T-helper 9 cell (primary cell): ENCODE measurements at regions not wholly inside any gene's neighbourhood (a gene's known extent, or its start where the extent isn't known, plus 50 kb on each side); places are given as distances from the start of the nearest gene placed in this dataset.

Source experiments
- DNase-seq: peaks from one replicate; pipeline ENCODE4 v3.0.0-alpha.2; 2020

- DNase-seq, result no peak
These were observed 51.8 kb upstream of the CYRIA start for GRCh38 chr2:16717477-16717876.

- DNase-seq, result no peak
These were observed 51.3 kb upstream of the CYRIA start for GRCh38 chr2:16716944-16717343.

GRCh38 chr2:16716024-16716423 is 50.4 kb upstream of the CYRIA start:
- DNase-seq, result no peak
